ENCODE measurements at regions not wholly inside any gene's neighbourhood (a gene's known extent, or its start where the extent isn't known, plus 50 kb on each side); places are given as distances from the start of the nearest gene placed in this dataset.
"Not testable (repeated sequence)": the region's sequence is repeated elsewhere in the genome, so short reads cannot be mapped to it uniquely, and the experiment has no call there.

DNA sequence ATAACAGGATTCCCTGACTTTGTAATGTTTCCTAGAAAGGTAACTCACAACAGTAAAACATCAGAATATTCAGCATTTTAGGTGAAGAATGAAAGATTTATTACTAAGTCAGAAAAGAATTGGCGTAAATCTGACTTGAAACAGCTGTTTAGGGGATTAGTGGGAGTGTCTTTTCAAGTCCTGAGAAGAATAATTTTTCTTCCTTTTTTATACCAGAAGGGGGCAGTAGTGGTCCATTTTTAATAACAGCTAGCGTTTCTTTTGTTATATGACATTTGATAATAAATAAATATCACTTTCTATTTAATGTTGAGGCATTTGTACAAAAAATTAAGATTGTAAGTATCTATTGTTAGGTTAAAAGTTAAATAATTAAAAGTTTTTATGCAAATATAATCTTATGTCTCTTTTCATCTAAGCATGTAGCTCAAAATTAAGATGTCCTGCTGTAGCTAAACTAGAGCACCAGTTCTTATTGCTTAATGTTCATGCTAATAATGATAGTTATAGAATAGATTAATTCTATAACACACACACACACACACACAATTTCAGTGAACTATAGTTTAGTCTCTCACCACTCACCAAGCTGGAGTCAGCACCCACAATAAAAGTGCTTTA, 258.7 kb upstream of the ARRDC3 start:
- peak; percentile 39 for DNase-seq

DNA sequence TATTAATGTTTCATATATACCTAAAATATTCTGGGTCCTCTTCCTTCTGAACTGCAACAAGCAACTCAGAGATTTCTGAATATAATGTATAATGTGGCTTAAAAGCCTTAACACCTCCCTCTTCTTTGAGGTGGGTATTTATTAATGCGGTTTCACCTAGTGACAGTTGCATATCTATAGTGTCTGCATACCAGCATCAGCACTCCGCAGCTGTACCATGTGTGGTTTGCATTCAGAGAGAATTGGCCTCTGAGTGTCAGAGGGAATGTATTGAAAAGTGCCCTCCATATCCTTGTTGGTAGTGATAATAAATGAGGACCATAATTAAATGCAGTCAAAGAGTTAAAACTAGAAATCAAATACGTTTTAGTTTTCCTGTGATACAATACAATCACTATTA, 256.6 kb upstream of the ARRDC3 start:
- no peak for DNase-seq

DNA sequence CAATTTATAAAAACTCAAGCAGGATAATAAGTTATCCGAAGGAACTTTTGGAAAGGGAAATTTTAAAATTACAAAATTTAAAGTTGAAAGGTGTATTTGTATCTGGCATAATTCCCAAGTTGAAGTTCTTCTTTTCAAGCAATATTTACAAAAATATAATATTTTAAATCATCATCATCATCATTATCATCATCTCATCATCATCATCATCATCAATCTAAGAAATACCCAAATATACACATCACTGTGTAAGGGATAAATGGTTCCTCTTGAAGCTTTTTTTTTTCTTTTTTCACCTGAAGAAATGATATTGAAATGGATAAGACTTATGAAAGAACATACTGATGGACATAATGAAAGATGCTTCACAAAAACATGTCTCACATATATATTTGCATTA, 254.9 kb upstream of the ARRDC3 start:
- no peak for DNase-seq

DNA sequence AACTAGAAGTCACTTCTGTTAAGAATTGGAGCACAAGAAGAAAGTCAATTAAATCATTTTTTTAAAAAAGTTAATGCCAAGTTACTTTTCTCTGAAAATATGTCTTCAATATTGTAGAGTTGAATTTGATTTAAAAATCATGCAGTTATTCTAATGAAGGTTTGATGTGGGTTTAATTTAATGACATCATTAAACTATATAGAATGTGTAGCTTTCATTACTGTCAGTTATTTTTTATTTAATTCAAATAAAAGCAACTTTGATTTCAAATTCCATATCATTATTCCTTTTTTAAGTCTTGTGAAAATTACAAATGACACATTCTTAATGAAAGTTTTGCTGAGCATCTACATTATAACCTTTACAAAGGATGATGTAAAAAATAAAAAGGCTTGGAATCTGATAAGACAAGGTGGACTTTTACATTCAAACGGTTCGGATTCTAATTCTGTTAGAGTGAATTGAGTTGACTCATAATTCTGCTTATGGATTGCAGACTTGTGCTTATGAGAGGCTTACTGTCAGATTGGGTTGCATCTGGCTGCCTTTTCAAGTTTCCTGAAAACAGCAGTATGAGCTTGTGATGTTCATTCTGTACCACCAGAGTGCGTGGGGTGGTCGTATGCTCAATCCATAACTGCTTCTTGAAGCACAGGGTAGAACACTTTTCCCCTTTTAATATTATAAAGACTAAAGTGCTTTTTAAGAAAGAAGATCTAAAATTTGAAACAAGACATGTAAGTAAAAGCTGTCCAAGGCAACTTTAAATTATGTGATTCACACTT, 253.0 kb upstream of the ARRDC3 start:
- no peak for DNase-seq

DNA sequence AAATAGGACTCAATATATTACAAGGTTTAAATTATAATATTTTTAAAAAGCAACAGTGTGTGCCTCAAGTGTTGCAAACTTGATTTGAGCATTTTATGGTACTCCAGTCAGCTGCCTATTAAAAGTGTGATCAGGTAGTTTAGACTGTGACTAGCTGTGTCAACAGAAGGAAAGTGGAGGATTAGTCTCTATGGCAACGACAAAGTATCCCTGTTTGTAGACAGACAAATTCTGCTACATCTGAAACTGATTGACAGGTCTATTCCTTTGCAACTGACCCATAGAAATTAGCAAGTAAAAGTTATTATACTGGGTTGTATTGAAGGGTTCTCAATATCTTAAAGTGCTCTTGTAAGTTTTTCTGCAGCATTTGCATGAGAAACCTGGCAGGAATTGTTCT, 249.8 kb upstream of the ARRDC3 start:
- no peak for DNase-seq

DNA sequence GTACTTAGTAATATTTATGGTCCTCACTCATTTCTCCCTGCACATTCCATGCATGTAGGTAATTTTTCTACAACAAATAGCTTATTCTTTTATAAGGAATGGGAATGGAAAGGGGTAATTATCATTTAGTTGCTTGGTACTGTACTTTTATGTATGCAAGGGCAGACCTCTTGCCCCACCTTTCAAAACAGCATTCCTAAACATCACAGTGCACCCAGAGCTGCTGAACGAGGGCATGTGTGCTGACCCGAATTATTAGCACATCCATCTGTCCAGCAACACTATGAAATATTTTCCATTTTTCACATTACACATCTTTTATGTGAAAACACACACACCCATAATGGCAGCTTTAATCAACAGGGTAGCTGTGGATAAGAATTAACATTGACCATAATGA, 228.6 kb upstream of the ARRDC3 start:
- DNase-seq = no peak

DNA sequence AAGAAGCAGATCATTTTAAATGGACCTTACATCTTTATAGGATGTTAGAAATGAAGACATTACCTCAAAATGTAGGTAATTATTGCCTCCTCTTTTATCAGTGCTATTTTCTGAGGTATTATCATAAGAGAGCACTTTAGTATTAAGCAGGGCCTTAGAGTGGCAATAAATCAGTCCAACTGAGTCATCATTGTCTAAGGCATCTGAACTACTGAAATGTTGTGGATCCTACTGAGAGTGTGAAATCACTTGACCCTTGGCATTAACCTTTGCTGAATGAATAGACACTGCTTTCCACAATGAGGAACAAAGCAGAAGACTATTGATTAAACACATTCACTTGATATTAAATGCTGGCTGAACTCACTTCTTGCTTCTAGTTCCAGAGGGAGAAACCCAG, 224.6 kb upstream of the ARRDC3 start:
- DNase-seq = no peak

DNA sequence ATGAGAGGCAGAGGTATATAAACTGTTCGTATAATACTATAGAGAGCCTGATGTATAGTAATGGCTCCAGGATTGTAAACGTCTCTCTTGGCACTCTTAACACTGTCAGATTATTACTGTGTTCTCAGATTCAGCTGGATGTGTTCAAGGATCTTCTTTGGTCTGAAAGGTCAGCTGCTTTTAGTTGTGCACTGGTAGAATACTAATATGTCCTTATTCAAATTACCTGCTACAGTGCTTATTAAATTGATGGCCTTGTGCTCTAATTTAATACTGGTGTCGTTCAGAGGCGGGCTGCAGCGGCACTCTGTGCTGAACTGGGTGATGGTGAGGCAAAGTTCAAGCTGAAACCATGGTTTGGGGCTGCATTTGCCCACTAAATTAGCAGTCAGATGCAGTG, 216.7 kb upstream of the ARRDC3 start:
- no peak for DNase-seq

DNA sequence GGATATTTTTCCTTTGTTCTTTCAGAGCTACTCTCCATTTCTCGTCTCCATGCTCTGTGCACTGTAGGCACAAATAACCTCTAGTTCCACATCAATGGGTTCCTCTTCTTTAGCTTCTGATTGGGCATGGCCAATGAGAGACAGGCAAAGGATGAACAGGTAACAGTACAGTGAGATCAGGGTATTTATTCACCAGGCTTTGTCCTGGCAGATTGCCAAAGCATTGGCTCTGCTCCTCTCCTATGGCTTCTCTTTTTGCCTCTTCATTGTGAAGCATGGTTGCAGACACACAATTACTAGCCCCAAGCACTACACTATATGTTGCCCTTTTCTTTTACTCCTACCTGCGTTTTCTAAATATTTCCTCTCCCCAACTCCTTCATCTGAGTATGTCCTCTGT, 215.1 kb upstream of the ARRDC3 start:
- no peak for DNase-seq

DNA sequence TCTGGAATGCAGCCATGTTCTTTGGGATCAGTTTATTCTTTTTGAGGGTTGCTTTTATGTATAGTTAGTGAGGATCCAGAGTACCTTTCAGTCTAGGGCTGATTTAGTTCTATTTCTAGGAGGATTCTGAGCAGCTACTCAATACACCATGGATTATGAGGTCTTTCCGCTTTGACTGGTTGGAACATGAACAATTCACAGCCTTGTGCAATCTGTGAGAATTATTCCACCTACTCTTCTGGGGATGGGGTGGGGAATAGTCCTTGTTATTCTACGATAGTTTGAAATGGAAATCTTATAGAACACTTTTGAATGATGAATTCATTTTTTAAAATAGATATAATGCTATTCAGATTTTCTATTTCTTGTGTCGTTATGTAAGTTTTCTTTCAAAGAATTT, 212.3 kb upstream of the ARRDC3 start:
- no peak for DNase-seq

DNA sequence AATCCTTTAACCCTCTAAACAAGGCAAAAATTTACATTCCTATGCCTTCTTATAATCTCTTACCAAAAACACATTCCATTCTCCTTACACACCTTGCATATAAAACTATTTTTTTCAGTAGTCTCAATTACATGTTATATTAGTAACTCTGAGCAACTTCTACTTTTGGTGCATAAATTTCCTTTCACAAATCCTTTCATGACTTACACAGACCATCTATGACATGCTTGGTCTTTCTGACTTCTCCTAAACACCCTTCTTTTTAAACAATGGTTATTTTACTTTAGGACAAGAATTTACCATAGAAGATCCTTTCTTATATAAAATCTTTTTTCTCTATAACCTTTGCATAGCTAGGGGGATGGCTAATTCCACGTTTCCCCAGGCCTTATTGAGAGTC, 208.0 kb upstream of the ARRDC3 start:
- no peak for DNase-seq

DNA sequence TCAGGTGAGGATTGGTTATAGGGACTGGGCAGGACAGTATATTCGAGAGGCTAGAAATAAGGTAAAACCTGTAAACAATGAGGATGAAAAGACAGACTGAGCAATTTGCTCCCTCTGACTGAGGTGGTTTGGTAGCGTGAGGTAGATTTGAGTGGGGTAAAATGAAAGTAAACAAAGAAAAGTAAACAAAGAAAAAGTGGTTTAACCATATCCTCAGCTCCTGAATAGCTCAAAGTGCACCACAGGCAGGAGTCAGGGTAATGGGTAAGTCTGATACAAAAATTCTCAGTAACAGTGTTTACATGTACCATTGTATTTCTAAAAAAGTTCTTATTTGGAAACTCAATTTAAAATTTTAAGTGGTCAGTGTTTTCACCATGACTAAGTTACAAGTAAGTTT, 203.1 kb upstream of the ARRDC3 start:
- DNase-seq = no peak

DNA sequence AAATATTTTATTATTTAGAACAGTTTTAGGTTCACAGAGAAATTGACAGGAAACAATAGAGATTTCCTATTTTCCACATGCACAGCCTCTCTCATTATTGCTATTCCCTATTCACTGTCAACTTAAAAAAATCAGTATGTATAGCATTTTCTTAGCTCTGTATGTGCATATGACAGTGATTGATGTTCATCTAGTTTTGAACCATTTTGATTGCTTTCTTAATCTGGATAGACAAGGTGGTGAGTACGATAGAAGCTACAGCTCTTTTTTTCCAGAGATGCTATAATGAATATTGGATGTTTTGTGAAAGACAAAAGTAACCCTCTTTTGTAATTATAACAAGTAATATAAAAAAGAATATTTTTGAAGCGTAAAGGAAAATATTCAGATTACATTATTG, 201.2 kb upstream of the ARRDC3 start:
- no peak for DNase-seq

DNA sequence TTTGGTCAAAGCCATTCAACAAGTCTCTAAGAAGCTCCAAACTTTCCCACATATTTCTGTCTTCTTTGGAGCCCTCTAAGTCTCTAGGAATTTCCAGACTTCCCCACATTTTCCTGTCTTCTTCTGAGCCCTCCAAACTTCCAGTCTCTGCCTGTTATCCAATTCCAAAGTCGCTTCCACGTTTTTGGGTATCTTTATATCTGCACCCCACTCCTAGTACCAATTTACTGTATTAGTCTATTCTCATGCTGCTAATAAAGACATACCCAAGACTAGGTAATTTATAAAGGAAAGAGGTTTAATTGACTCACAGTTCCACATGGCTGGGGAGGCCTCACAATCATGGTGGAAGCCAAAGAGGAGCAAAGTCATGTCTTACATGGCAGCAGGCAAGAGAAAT, 182.9 kb upstream of the ARRDC3 start:
- DNase-seq = not testable (repeated sequence)

DNA sequence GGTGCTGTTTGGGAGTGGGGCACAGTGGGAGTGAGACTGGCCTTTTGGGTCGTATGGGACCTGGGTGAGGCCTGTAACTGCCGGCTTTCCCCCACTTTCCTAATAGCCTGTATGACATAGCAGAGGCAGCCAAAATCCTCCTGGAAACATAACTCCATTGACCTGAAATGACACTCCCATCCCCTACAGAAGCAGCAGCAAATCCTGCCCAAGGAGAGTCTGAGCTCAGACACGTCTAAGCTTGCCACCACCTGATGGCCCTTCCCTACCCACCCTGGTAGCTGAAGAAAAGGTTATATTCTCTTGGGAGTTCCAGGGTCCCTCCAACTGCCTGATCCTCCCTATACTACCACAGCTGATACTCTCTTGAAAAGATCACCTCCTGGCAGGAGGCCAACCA, 179.8 kb upstream of the ARRDC3 start:
- DNase-seq = peak; percentile 80

DNA sequence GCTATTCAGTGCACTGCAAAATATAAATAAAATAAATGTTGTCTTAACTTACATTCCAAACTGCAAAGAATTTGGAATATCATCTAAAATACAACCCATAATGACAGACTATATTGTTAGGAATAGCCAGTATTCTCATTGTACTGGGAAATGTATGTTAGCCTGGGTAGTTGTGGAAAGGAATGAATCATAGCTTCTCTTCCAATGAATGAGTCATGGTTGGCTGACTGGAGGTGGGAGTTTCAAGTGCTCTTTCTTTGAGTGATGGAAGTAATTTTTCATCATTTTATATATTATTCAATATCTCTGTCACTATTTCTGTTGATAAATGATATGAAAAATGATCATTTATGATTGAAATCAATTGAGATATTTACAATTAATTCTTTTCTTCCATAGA, 158.6 kb upstream of the ARRDC3 start:
- DNase-seq = no peak

DNA sequence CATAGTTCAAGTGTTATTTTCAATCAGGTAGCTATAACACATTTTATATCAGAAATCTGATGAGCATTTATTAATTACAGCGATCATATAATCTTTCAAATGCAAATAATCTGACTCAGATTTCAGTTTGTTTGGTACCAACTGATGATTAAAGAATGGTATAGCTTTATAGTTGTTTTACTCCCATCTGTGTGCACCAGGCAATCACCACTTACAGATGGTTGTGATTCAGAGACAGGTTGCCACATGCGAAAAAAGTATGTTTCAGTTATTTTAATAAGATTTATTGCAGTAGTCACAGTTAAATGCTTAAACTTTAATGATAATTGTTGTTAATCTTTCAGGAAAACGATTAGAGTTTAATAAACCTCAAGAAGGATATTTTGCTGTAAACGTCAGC, 155.1 kb upstream of the ARRDC3 start:
- peak; percentile 20 for DNase-seq

DNA sequence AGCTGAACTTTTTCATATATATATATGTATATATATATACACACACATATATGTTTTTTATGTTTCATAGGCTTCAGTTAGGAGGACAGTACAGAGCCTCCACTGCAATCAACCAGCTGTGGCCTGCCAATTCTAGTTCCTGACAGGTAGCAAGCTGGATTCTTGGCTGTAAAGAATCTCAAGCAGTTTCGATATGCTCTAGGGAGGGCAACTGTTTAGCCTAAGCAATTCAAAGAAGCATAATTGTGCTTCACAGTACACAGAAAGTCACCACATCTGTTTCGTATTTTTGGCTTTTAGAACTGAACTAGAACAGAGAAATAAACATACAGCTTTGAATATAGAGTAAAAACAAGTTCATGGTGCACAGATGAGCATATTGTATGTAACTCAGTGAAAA, 152.4 kb upstream of the ARRDC3 start:
- DNase-seq = no peak

DNA sequence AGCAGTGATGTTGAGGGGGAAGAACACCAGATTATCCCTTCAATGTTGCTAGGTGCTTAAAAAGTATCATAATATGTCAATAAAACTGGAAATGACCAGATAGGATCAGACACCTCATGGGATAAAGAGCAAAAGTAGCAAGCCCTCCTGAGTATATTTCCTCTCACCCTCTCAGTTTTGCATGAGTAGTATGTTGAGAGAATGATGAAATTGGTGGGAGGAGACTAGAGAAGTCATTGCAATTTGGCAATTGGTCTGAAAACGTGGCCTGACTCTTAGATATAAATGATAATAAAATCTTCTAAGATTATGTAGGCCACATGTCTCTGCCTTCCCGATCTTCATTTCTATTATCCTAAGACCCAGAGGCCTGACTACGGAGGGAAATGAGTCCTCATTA, 151.2 kb upstream of the ARRDC3 start:
- DNase-seq = no peak

DNA sequence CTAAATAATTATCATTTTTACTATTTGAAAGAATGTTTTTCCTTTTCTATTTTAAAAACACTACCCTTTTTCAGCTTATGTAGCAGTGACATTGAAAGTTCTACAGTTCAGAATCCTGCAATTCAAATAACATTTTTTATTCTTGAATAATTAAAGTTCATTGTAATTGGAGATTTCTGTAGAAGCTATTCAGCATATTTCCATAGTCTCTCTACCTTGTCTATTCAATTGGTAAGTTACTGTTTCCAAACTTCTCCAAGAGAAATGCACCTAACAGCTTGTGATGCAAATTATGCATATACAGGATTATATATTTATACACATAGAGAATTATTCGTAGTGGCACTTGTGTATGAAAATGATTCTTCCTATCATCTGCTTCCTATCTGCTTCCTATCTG, 149.7 kb upstream of the ARRDC3 start:
- no peak for DNase-seq

DNA sequence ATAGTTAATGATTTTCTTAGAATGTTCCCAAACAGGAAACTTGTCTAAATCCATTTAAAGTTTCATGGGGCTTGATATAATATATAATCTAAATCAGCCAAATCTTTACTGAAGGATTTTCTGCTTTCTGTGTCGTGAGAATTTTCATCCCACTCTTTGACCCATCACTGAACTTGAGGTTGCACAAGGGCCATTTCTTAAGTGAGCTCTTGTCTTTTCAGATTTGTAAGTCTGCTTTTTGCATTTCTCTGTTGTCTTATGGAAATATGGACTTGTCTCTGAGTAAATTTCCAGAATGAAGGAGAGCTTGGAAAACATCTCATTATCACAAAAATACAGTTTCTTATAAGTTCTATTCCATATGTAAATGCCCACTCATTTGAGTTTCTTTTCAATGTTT, 149.2 kb upstream of the ARRDC3 start:
- no peak for DNase-seq

DNA sequence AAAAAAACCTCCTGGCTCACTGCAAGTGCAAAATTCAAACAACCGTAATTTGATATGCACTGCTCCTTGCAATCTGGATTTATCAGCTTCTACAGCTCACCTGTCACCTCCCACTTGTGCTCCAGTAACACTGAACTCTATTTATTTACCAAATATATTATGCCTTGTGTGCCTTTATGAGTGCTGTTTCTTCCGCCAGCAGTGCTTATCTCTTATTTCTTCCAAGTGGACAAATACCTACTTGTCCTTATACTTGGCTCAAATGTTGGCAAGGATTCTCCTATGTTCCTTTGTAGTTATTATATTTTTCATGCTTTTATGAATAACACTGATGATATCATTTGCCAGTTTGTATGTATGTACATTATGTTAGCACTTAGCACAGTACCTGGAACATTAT, 145.7 kb upstream of the ARRDC3 start:
- DNase-seq = peak; percentile 76

DNA sequence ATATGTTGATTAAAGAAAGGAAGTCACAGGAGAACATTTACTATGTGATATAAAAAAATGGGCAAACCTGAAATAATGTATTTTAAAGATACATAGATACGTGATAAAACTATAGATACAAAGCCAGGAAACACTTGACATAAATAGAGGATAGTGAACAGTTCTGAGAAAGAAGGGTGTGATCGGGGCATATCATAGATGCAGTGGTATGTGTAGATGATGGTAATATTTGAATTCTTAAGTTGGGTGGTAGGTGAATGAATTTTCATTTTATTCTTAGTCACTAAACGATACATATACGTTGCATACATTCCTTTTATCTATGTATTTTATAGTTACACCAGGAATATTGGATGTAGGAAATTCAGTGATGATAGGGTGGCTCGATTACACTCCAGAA, 138.7 kb upstream of the ARRDC3 start:
- DNase-seq = no peak

DNA sequence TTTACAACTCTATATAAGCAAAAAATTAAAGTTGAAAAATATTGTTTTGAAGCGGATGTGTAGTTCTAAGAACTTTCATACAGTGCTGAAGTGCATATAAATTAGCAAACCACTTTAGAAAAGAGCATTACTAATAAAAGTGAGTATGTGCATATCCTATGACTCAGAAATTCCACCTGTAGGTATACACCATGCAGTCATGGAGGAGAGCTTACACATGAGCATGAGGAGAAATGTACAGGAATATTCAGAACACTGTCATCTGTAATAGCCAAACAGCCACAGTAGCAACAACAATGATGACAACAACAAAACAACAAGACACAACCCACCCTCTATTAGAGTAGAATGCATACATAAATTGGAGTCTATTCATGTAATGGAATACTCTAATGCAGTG, 138.2 kb upstream of the ARRDC3 start:
- DNase-seq = no peak

DNA sequence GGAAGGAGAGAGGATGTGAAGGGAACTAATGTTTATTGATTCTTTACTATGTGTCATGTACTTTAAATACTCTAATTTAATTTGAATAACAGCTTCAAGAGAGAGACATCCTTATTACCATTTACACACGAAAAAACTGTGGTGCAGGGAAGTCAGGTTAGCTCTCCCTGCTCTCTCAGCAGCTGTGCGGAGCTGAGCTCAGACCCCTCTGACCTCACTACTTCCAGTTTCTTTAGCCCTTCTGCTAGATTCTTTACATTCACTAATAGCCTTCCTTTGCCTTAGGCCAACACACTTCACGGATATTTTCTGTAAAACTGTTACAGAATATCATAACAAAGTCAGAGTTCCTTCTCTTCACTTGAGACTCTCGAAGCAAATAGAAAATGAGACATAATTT, 131.3 kb upstream of the ARRDC3 start:
- no peak for DNase-seq

All from NCI-H2171 treated with DMSO at 0.1 percent for 48 hours (cell line).